GM19043 (cell line): ENCODE measurements at regions not wholly inside any gene's neighbourhood (a gene's known extent, or its start where the extent isn't known, plus 50 kb on each side); places are given as distances from the start of the nearest gene placed in this dataset.

Source experiments
- ATAC-seq: cut with Tn5 transposase; IDR thresholded peaks from one replicate; pipeline ENCODE4 v1.9.1; 2021; ENCODE audit warnings: low read depth; ENCODE audit not compliant: unreplicated experiment

DNA sequence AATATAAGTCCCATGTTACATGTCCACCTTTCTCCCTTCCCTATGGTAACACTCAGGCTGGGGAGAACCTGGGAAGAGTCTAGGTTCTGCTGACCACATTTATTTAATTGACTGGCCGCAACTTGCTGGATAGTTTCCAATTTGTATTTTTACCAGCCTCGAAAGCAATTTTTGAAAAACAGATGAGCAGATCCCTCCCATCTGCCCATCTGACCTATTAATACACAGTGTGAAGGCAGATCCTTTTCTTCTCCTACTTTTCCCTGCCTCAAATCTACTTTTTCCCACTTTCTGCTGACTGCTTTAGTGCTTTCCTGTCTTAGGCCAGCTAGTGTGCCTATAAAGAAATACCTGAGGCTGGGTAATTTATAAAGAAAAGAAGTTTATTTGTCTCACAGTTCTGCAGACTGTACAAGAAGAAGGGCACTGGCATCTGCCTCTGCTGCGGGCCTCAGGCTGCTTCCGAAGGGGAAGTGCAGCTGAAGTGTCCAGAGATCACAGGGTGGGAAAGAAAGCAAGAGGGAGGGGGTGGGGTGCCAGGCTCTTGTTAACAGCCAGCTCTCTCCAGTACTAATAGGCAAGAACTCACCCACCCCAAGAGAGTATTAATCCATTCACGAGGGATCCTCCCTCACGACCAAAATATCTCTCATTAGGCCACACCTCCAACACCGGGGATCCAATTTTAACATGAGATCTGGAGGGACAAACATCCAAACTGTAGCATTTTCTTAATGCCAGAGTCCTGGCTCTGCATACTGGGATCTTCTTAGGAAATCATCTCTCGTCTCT lies 336.0 kb upstream of the IGFBP3 start:
- ATAC-seq = no peak

DNA sequence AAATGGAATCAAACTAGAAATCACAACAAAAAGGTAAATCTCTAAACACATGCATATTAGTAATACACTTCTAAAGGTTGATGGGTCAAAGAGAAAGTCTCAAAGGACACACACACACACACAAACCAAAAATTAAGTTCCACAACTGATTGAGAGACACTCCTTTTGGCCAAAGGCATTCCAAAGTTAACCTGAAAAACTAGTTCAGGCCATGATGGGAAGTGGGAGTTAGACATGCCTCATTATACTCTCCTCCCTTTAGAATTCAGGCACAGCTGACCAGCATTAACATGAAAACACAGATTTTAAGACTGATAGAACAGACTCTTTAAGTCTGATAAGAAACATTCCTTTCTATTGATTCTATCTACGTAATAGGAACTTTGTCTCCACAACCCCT lies 332.4 kb upstream of the IGFBP3 start:
- no peak for ATAC-seq

DNA sequence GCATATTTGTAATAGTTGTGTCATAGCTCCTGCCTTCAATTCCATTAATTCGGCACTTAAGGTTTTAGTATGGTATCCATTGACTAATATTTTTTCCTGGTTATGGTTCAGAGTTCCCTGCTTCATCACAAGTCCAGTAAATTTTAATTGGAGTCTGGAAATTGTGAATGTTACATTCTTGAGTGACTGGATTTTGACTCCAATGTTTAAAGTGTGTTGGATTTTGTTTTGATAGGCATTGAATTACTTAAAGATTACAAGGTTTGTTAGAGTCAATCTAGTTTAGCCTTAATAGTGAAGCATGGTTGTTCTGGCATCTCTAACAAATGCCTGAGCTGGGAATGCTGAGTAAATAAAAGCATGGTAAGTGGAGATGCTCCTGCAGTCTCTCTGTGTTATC lies 326.6 kb upstream of the IGFBP3 start:
- ATAC-seq = no peak

DNA sequence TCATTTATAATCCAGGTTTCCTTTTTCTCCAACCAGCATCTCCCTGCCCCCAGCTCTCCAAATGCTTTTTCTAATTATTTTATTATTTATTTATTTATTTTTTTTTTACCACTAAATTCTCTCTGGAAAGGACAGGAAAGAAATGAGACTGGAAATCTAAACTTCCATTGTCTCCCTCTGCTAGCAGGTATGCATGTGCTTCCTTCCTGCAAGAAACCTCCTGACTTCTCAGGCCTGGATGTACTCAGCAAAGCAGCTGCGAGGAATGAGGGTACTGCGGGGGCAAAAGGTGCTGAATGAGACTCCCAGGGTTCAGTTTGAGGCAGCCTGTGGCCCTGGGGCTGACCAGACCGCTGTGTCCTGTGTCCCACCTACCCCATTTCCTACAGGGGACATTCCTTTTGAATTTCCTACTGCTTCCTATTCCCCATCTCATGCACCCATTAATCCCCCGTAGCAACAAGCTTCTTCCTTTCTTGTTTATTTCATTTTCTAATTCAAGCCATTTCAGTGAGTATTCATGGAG lies 324.6 kb upstream of the IGFBP3 start:
- no peak for ATAC-seq

DNA sequence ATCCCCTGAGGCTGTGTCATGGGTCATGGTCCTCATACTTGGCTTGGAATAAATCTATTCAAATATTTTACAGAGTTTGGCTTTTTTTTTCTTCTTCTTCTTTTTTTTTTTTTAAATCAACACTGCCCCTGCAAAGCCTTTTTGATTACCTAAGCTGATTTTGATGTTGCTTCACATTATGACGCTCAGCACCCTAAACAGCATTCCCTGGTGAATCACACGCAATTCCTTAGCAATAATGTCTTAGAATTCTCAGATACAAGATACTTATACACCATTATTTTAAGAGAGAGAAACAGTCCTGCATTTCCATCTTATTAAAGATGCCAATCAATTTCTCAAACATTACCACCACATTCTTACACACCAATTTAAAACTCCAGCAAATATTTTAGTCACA lies 323.7 kb upstream of the IGFBP3 start:
- ATAC-seq = no peak

DNA sequence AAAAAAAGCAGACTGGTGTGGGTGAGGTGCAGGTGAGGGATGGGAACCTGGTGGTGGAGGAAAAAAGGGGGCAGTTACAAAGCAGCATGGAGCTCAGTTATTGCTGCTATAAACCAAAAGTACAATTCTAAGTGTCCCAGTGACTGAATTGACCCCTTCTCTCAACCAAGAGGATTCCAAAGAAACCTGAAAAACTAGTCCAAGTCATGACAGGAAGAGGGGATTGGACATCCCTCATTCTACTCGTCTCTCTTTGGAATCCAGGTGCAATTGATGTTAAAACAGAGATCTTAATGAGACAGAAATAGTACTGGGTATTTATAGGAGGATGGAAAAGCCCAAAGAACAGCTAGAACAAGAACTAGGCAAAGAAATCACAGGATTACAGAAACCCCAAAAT lies 322.3 kb upstream of the IGFBP3 start:
- no peak for ATAC-seq

DNA sequence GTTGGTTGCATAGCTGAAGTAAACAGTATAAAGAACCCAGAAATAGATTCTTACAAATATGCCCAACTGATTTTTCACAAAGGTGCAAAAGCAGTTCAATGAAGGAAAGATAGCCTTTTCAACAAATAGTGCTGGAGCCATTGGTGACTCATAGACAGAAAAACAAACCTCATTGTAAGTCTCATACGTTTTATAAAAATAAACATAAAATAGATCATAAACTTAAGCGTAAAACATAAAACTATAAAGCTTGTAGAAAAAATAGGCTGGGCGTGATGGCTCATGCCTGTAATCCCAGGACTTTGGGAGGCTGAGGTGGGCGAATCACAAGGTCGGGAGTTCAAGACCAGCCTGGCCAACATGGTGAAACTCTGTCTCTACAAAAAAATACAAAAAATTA lies 318.8 kb upstream of the IGFBP3 start:
- ATAC-seq = no peak

DNA sequence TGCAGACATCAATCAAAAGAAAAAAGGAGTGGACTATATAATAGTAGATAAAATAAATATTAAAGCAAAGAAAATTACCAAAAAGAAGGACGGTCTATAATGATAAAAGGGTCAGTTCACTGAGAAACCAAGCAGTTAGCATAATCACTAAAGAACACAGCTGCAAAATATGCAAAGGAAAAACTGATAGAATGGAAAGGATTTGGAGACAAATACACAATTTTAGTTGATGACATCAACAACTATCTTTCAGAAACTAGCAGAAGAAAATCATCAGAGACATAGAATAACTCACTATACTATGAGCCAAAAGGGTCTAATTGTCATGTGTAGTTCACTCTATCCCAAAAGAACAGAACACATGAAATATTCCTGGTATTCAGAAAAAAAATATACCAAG lies 316.4 kb upstream of the IGFBP3 start:
- ATAC-seq = no peak

DNA sequence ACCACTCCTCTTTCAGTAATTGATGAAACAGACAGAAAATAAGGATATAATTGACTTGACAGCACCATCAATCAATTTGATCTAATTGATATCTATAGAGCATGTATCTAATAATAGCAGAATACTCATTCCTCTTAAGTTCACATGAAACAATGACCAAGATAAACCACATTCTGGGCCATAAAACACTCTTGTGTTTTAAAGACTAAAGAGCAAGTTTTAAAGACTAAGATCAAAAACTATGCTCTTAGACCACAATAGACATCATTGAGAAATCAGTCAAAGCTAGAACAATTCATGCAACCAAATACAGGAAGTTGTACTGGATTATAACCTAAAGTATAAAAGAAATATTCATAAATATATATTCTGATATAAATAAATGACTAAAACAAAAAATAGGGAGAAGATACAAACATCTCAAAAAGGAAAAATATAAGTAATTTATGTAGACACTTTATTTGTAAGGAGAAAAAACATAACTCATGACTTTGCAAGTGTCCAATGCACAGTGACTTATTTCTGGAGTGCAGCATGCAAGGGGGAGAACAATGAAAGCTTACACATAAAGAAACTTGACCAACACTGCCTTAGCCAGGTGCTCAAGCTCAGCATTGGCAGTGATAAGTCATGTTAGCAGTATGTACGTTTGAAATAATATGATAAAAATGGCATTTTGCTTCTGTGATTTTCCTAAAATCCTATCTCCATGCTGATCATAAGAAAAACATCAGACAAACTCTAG lies 312.7 kb upstream of the IGFBP3 start:
- ATAC-seq = peak; percentile 81

DNA sequence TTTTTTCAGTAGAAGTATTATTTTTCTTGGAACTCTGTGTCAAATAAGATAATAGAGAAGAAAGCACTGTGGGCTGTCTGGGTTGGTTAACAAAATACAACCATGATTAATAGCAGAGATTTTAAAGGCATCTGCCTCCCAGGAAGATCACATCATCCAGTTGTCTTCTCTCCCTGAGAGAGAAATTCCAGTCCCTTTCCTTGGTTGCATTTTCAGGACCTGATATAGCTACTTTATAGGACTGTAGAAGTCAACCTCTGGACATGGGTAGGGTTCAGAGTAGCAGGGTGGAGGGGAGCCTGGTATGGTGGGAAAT lies 309.9 kb upstream of the IGFBP3 start:
- no peak for ATAC-seq

DNA sequence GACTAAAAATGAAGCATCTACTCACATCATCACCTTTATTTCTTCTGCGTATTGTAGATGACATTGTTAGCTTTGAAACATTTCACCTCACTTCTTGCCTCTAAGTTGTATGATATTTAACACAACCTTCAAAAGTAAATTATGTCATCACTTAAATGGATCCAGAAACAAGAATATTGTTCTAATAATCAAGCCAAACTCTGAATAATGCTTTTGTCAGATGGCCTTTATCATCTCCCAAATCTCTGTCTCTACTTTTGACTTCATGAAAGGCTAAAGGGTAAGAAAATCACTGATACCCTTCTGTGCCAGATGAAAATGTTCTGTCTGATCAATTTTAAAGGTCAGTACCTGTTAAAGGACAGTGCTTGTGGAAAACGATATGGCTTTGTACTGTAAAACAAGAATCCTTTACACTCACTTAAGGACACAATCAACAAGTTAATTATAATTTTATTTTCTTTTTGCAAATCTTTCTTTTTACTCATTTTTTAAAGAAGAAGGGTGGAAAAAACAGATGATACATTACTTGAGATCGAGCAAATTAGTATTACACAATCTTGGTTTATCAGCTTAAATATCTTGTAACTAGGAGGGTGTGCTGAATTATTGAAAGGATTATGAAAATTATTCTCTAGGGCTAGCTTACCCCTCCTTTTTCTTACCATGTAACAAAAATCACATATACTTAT lies 309.4 kb upstream of the IGFBP3 start:
- ATAC-seq = no peak

DNA sequence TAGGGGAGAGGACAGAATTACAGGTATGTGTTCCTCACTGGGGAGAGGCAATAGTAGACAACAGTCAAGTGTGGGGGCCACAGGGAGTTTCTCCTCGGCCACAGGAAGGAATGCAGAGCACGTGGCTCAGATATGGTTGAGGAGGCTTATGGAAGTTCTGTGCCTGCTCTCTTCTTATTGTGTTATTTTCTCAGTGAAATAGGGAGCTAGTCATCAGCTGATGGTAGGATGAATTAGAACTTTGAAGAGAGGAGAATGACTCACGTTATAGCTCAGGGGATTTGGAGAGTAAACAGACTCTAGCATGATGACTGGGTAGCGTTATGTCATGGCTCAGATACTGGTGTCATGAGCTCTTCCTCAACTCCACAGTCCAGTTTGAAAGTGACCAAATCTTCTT lies 308.3 kb upstream of the IGFBP3 start:
- no peak for ATAC-seq

DNA sequence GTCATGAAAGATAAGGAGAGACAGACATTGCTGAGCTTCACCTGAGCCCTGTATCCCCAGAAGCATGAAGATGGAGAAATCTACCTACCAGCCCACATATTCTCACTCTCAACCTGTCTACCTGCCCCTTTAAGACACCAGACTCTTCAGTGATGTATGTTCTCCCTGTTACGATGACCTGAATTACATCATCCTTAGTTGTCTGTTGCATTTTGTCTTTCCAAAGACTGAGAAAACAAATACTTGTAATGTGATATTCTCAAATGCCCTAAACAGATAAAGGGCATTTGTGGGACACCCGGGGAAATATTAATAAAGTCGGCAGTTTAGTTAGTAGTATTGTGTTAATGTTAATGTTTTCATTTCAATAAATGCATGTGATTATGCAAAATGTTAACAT lies 305.8 kb upstream of the IGFBP3 start:
- ATAC-seq = no peak

DNA sequence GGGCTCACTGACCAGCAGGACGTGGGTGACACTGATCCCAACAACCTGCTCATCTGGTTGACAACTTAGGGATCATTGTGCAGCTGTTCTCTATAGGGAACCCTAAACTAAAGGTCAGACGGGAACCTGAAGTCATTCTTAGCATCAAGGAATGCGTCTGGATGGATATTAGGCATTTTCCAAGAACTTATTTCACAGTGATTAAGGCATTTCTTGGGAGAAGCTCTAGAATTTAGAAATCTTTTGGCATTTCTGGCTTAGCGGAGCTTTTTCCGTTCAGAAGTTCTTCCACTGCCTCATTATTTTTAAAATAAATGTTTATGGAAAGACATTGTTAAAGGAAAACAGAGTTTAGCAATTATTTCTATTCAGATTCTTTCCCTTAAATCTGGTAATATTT lies 303.3 kb upstream of the IGFBP3 start:
- ATAC-seq = no peak

DNA sequence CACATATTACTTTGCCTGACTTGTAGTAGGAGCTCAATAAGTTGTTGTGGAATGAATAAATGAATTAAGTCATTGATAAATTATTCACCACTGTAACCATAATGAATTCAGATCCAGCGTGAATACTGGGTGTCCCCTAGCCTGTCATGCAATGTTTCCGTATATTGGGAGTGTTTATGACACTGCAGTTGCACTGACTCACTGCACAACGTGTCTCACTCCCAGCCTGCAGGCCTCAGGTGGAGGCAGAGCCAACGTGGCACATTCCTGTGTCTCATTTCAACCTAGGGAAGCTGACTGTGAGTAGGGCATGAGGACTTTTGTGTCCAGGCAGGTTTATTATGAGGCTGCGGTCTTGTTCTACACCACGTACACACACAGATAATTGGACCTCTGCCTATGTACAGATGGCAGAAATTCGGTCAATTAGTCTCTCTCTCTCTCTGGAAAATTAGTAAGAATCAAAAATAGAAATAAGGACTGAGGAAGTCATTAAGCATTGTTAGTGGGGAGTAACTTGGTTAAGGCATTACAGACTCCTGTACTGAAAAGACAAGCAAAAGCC lies 299.1 kb upstream of the IGFBP3 start:
- no peak for ATAC-seq

DNA sequence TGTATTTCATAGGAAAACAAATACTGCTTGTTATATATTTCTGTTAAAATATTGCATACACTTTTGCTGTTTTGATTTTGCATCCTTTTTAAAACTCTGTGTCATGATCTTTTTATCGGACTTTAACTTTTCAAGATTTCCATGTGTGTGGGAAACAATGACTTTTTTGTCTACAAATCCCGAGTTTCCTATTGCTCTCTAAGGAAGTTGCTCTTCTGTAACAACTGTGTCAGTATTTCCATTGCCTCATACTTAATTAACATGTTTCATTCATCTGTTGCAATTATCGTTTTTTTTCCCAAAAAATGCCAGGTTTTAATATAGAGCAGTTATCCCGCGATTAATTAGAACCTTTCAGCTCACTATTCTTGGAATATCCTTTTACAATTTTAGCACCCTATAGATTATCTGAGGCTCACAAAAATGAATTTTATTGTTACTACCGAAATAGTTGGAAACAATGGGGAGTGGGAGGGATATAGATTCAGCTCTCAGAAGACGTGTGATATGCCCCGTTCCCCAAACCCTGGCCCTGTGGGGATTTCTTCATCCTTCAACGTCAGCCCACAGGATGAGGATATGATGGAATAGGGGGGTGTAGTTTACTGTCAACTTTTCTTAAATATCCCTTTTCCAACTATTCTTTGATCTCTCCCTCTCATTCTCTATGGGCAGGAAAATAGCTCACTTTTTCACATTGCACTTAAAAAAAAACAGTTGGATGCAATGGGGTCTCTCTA lies 297.6 kb upstream of the IGFBP3 start:
- no peak for ATAC-seq

DNA sequence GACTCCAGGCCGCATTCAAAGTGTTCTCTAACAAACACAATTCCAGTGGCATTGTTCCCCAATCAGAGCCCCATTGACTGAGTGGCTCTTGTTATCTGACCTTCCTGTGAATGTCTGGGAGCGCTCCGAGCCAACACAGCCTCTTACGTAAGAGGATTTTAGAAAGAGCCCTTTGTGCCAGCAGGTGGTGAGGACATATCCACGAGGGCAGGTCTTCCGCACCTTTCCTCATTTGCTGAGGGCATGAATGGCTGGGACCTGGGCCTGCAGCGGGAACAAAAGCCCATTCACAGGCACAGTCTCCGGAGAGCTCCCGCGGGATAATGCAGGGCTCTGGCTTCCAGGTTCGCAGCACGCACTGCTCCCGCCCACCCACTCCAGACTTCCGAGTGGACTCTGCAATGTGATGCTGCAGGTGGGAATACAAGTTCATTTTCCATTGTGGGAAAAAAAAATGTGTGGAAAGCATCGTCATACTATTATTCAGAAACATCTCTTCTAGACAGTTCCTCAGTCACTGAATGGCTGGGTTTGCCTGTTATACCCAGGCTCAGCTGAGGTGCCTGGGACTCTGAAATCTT lies 295.0 kb upstream of the IGFBP3 start:
- ATAC-seq = no peak

DNA sequence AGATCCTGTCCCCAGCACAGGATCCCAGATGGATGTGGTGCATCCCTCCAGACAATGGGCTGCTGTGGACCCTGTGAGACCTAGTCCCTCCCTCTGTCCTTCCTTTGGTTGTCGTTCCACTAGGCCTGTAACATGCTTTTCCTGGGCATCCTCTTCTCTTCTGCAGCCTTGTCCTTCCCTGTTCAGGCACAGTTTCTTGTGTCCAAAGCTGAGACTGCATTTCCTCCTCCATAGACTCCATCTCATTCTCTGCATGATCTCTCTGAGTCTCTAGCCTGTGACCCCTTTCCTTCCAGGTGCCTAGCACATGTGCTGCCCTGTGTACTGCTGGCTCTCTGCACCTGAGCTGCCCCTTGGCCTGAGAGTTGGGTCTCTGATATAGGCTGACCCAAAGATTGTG lies 293.5 kb upstream of the IGFBP3 start:
- ATAC-seq = no peak

DNA sequence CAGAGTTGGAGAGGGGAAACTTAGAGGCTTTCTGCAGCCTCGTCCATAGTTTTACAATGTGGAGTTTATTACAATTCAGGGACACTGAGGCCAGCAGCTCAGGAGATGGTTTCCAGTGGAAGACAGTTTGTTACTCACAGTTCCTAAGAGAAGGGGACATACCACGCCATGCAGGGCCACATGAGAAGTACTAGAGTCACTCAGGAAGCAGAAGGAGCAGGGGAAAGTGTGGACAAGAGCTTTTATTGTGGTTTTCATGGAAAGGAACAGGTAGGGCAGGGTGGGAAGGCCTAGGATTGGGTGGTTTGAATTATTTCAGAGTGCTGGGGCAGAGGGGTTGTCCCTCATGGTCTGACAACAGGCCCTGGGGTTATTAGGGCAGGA lies 292.1 kb upstream of the IGFBP3 start:
- no peak for ATAC-seq

DNA sequence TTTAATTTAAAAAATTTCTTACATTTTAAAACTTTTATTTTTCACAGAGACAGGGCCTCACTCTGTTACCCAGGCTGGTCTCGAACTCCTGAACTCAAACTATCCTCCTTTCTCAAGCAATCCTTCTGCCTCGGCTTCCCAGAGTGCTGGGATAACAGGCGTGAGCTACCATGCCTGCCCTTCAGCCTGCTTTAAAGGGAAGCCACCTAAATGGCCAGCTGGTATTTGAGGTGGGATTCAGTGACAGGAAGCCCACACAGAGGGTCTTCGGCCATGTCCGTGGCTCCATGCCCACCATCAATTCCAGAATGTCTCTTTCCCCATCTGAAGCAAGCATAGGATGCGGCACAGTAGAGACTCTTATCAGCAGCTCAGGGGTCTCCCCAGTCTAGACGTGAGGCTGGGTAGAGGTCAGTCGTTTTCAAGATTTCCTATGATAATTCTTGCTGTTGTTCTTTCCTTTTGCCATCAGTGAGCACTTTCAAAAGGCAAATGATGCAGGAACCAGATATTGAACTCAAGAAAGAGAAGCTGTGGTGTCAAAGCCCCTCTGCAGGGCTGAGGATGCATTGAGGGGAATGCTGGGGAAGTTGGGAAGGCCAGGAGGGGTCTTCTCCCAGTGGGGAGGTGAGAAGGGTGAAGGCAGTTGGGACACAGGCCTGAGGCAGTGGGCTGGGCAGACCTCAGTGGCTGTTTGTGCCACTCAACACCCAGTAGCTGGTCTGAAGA lies 291.5 kb upstream of the IGFBP3 start:
- ATAC-seq = no peak
